ENCODE measurements at regions not wholly inside any gene's neighbourhood (a gene's known extent, or its start where the extent isn't known, plus 50 kb on each side); places are given as distances from the start of the nearest gene placed in this dataset.

DNA sequence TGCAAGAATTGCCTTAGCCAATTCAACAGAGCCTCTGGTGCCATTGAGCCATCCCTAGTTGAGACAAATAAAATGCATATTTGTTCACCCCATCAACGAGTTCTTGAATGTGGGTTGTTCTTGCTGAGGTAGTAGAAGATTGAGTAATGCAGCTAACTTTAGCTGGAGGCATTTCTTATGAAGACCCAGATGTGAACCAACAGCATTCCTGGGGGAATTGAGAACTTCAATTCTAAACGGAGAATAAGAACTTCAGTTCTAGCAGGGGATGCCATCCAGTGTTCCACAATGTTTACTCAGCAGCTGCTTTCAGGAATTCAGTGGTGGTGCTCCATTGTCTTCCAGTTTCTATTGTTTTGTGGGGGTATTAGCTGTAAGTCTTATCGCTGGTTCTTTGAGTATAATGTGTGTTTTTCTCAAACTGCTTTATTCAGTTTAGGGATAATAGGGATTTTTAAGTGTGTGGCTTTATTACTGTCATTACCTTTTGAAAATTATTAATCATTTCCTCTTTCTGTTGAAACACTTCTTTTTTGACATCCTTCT lies 1968.2 kb upstream of the NUDT12 start:
- POLR2A ChIA-PET = no interaction called here
- Histone ChIP-seq H3K9me3 (ENCODE audit: control insufficient read depth, insufficient read depth, low read depth, low read length) (no peaks in the 10 kb centered on the region), H3K27ac (ENCODE audit: extremely low read depth, low read depth, low read length) (no peak overlapping the region), H3K4me1 (ENCODE audit: control insufficient read depth, insufficient read depth, low read length) (no peaks in the 10 kb centered on the region), H3K4me3 (ENCODE audit: low read depth, low read length) (no peak overlapping the region), H3K36me3 (ENCODE audit: control insufficient read depth in 2 of 2, insufficient read depth in 1 of 2, low read length in 2 of 2) (no peaks in the 10 kb centered on the region)
- CTCF ChIA-PET = no interaction called here
- TF ChIP-seq ZNF544 (tag by site-specific recombination; IDR thresholded peaks at IDR 0.05) = no peak
- peak; percentile 47 for TF ChIP-seq SETDB1 (IDR thresholded peaks at IDR 0.05; ENCODE audit: insufficient read length, low read length)

DNA sequence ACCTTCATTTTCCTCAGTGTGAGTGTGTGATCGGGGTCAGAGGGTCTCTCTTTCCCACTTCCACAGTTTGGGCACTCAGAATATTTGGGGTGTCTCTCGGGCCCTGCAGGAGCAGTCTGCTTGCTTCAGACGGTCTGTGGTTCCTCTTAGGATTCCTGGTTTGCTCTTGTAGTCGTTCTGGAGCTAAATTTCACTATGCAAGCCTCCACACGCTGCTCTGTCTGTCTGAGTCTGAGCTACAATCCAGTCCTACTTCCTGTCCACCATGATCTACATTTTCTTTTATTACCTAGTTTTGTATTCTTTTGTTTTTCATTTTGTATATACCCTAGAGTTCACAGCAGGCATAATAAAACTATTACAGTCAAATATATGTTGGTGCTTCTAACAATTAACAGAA lies 1967.3 kb upstream of the NUDT12 start:
- ChIA-PET CTCF (no interaction called here), POLR2A (no interaction called here)
- Histone ChIP-seq H3K4me1 (ENCODE audit: control insufficient read depth, insufficient read depth, low read length) (no peaks in the 10 kb centered on the region), H3K27ac (ENCODE audit: extremely low read depth, low read depth, low read length) (no peak overlapping the region), H3K9me3 (ENCODE audit: control insufficient read depth, insufficient read depth, low read depth, low read length) (no peaks in the 10 kb centered on the region), H3K36me3 (ENCODE audit: control insufficient read depth in 2 of 2, insufficient read depth in 1 of 2, low read length in 2 of 2) (no peaks in the 10 kb centered on the region), H3K4me3 (ENCODE audit: low read depth, low read length) (no peak overlapping the region)
- TF ChIP-seq ZNF404 (tag by site-specific recombination; IDR thresholded peaks at IDR 0.05) (no peak), ZNF692 (tag by site-specific recombination; IDR thresholded peaks at IDR 0.05) (no peak), ZNF423 (tag by site-specific recombination; IDR thresholded peaks at IDR 0.05) (no peak), ZNF555 (tag by site-specific recombination; conservative IDR thresholded peaks at IDR 0.05) (no peak), SP7 (tag by site-specific recombination; IDR thresholded peaks at IDR 0.05) (no peak), ZBTB1 (tag by site-specific recombination; IDR thresholded peaks at IDR 0.05) (no peak), PRDM10 (tag by site-specific recombination; IDR thresholded peaks at IDR 0.05) (no peak), ZNF146 (tag by site-specific recombination; IDR thresholded peaks at IDR 0.05) (no peak), ZNF175 (tag by site-specific recombination; IDR thresholded peaks at IDR 0.05) (no peak), ZFP3 (tag by site-specific recombination; IDR thresholded peaks at IDR 0.05; ENCODE audit: low read depth) (no peak)

GRCh38 chr5:105508519-105508918 lies 1945.9 kb upstream of the NUDT12 start:
- ChIA-PET CTCF (no interaction called here), POLR2A (no interaction called here)
- Histone ChIP-seq H3K36me3 (ENCODE audit: control insufficient read depth in 2 of 2, insufficient read depth in 1 of 2, low read length in 2 of 2) (no peaks in the 10 kb centered on the region), H3K27ac (ENCODE audit: extremely low read depth, low read depth, low read length) (no peak overlapping the region), H3K4me1 (ENCODE audit: control insufficient read depth, insufficient read depth, low read length) (no peaks in the 10 kb centered on the region), H3K4me3 (ENCODE audit: low read depth, low read length) (no peak overlapping the region), H3K9me3 (ENCODE audit: control insufficient read depth, insufficient read depth, low read depth, low read length) (no peaks in the 10 kb centered on the region)
- TF ChIP-seq ZNF692 (tag by site-specific recombination; IDR thresholded peaks at IDR 0.05) (no peak), REPIN1 (tag by site-specific recombination; IDR thresholded peaks at IDR 0.05; ENCODE audit: low read depth) (no peak), ZNF610 (tag by site-specific recombination; IDR thresholded peaks at IDR 0.05; ENCODE audit: borderline replicate concordance) (no peak), RBAK (tag by site-specific recombination; IDR thresholded peaks at IDR 0.05) (no peak)

Measured in HEK293 (cell line).